ENCODE measurements at regions not wholly inside any gene's neighbourhood (a gene's known extent, or its start where the extent isn't known, plus 50 kb on each side); places are given as distances from the start of the nearest gene placed in this dataset.
A peak's percentile ranks its signal among the peaks of the same experiment; 100 is the strongest.

GRCh38 chr4:152074088-152074437, 313.3 kb upstream of the GATB start:
- H3K9me3 ChIP-seq = no peaks in the 10 kb centered on the region
- H3K4me1 ChIP-seq = no peaks in the 10 kb centered on the region
- no peak for DNase-seq (ENCODE audit: extremely low spot score in 2 of 2)
- no peaks in the 10 kb centered on the region for H3K36me3 ChIP-seq
- no peak overlapping the region for H3K4me3 ChIP-seq
- TF ChIP-seq CTCF (IDR thresholded peaks at IDR 0.05) (no peak), POLR2A (IDR thresholded peaks at IDR 0.05) (no peak), POLR2AphosphoS5 (IDR thresholded peaks at IDR 0.05; ENCODE audit: insufficient read depth in 1 of 2, low read depth in 1 of 2) (no peak)
- H3K27ac ChIP-seq = no peak overlapping the region
- intact Hi-C loops (cut with DNase I) = no loop called here
- H3K27me3 ChIP-seq = no peaks in the 10 kb centered on the region

DNA sequence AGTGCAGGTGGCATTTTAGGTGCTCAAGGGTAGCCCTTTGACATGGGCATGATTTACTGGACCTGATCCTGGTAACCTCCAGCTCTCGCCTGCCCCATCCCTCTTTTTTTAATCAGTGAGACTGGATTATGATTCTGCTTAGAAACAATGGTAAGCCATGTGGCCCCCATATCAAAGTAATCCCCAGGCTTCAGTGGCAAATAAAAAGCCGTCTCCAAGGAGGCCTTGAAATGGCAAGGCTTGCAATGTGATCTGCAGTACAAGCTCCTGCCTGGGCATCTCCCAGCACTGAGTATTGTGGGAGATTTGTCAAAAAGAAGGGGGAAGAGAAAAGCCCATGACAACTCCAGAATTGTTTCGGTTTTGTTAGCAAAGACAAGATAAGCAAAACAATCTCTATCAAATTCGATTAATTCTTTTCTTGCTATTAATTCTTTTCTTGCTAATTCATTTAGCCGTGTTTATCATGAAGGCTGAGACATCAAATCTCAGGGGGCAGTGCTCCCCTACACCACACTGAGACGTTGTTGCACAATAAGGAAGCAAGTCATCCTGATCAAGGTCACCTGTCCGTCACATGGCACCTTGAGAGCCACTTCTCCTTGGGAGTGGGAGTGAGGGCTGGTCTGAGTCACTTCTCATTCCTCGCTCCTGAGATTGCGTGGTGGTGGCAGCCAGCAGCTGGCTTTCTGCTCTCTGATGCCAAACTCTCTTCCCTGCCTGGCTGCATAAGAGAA, 312.7 kb upstream of the GATB start:
- intact Hi-C loops (cut with DNase I) = no loop called here
- Histone ChIP-seq H3K4me1 (no peaks in the 10 kb centered on the region), H3K27me3 (no peaks in the 10 kb centered on the region), H3K27ac (no peak overlapping the region), H3K36me3 (no peaks in the 10 kb centered on the region), H3K4me3 (no peak overlapping the region), H3K9me3 (no peaks in the 10 kb centered on the region)
- DNase-seq (ENCODE audit: extremely low spot score in 2 of 2) = peak in 1 of 2 donors; percentile 13
- TF ChIP-seq CTCF (IDR thresholded peaks at IDR 0.05) (no peak), POLR2AphosphoS5 (IDR thresholded peaks at IDR 0.05; ENCODE audit: insufficient read depth in 1 of 2, low read depth in 1 of 2) (no peak), POLR2A (IDR thresholded peaks at IDR 0.05) (no peak)

DNA sequence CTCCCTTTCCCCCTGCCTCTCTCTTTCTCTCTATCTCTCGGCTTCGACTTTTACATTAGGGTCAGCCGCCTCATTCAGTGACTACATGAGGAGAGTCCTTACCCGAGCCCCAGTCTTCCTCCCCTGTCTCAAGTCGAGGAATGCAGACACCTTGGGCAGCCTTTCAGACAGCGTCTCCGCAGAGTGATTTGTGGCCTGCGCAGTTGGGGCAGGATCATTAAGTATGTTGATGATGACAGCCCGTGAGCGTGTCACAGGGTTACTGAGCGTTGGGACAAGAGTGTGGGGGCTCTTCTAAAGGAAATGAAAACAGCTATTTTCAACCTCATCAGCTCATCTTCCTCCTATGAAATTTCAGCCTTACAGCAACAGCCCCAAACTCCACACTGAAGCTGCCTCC, 312.1 kb upstream of the GATB start:
- no peak overlapping the region for H3K27ac ChIP-seq
- TF ChIP-seq CTCF (IDR thresholded peaks at IDR 0.05) (no peak), POLR2A (IDR thresholded peaks at IDR 0.05) (no peak), POLR2AphosphoS5 (IDR thresholded peaks at IDR 0.05; ENCODE audit: insufficient read depth in 1 of 2, low read depth in 1 of 2) (no peak)
- intact Hi-C loops (cut with DNase I) = no loop called here
- H3K4me1 ChIP-seq = no peaks in the 10 kb centered on the region
- H3K27me3 ChIP-seq = no peaks in the 10 kb centered on the region
- no peaks in the 10 kb centered on the region for H3K36me3 ChIP-seq
- H3K9me3 ChIP-seq = no peaks in the 10 kb centered on the region
- H3K4me3 ChIP-seq = no peak overlapping the region
- DNase-seq (ENCODE audit: extremely low spot score in 2 of 2) = peak in 1 of 2 donors; percentile 34

- Histone ChIP-seq H3K4me3 (no peak overlapping the region), H3K27ac (no peak overlapping the region), H3K9me3 (no peaks in the 10 kb centered on the region), H3K27me3 (no peaks in the 10 kb centered on the region), H3K4me1 (no peaks in the 10 kb centered on the region), H3K36me3 (no peaks in the 10 kb centered on the region)
- DNase-seq (ENCODE audit: extremely low spot score in 2 of 2) = peak in 1 of 2 donors; percentile 6
- intact Hi-C loops (cut with DNase I) = no loop called here
- no peak for TF ChIP-seq CTCF (IDR thresholded peaks at IDR 0.05)
- TF ChIP-seq POLR2A (IDR thresholded peaks at IDR 0.05) = no peak
- no peak for TF ChIP-seq POLR2AphosphoS5 (IDR thresholded peaks at IDR 0.05; ENCODE audit: insufficient read depth in 1 of 2, low read depth in 1 of 2)
These were observed 311.2 kb upstream of the GATB start for GRCh38 chr4:152072001-152072485.

- H3K36me3 ChIP-seq = no peaks in the 10 kb centered on the region
- no peaks in the 10 kb centered on the region for H3K9me3 ChIP-seq
- TF ChIP-seq POLR2A (IDR thresholded peaks at IDR 0.05) = no peak
- TF ChIP-seq POLR2AphosphoS5 (IDR thresholded peaks at IDR 0.05; ENCODE audit: insufficient read depth in 1 of 2, low read depth in 1 of 2) = no peak
- TF ChIP-seq CTCF (IDR thresholded peaks at IDR 0.05) = no peak
- no peak overlapping the region for H3K4me3 ChIP-seq
- no peaks in the 10 kb centered on the region for H3K27me3 ChIP-seq
- H3K27ac ChIP-seq = no peak overlapping the region
- DNase-seq (ENCODE audit: extremely low spot score in 2 of 2) = no peak
- H3K4me1 ChIP-seq = no peaks in the 10 kb centered on the region
- intact Hi-C loops (cut with DNase I) = no loop called here
These were observed 310.0 kb upstream of the GATB start for GRCh38 chr4:152070854-152071253.

All from vagina (tissue), 2 donors.